ENCODE measurements at regions not wholly inside any gene's neighbourhood (a gene's known extent, or its start where the extent isn't known, plus 50 kb on each side); places are given as distances from the start of the nearest gene placed in this dataset.

- DNase-seq (ENCODE audit: low spot score) = no peak
Observed at GRCh38 chr14:27091973-27092372, 494.1 kb upstream of the NOVA1 start.

DNA sequence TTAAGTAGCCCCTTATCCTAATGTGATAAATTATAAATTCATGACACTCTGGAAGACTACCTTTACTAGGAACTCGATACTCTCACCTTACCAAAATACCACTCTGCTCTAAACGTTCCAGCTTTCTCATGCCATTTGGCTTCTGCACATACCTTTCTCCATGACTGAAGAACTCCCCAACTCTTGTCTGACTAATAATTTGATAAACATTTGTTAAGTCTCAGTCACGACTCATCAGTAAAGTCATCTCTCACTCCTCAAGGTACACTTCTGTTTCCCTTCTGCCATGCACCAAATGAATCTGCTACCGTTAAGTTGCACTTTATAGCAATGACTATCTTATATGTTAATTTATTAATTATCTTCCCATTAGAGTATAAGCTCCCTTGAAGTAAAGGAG lies 498.3 kb upstream of the NOVA1 start:
- no peak for DNase-seq (ENCODE audit: low spot score)

GRCh38 chr14:27098451-27098850 lies 500.6 kb upstream of the NOVA1 start:
- no peak for DNase-seq (ENCODE audit: low spot score)

GRCh38 chr14:27114180-27114579 lies 516.3 kb upstream of the NOVA1 start:
- no peak for DNase-seq (ENCODE audit: low spot score)

- no peak for DNase-seq (ENCODE audit: low spot score)
Observed at GRCh38 chr14:27123162-27123561, 525.3 kb upstream of the NOVA1 start.

- DNase-seq (ENCODE audit: low spot score) = no peak
Observed at GRCh38 chr14:27127838-27128237, 530.0 kb upstream of the NOVA1 start.

- DNase-seq (ENCODE audit: low spot score) = no peak
Observed at GRCh38 chr14:27134200-27134599, 536.4 kb upstream of the NOVA1 start.

GRCh38 chr14:27145170-27145569 lies 547.3 kb upstream of the NOVA1 start:
- DNase-seq (ENCODE audit: low spot score) = no peak

DNA sequence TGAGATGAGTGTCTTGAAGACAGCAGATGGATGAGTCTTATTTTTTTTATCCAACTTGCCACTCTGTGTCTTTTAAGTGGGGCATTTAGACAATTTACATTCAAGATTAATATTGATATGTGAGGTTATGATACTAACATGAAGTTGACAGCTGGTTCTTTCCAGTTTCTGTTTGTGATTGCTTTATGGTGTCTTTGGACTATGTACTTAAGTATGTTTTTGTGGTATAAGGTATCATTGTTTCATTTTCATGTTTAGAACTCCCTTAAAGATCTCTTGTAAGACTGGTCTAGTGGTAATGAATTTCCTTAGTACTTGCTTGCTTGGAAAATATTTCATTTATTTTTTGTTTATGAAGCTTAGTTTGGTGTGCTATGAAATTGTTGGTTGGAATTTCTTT lies 550.3 kb upstream of the NOVA1 start:
- DNase-seq (ENCODE audit: low spot score) = no peak

DNA sequence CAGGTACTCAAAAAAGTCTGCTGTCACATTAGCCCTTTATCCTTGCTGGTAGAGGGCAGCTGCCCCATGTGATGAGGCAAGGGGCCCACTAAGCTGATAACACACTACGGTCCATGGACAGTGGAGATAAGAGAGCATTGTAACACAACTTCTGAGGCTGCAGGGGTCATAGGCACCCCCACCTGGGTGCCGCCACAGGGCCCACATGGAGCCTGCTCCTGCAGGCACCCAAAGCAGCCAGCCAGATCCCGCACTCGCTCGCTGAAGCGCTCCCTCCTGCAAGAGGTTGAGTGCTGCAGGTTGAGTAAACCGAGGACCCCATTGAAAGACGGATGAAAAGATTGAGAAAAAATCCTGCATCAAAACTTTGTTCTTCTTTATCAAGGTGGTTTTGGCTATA lies 566.3 kb upstream of the NOVA1 start:
- DNase-seq (ENCODE audit: low spot score) = no peak

- no peak for DNase-seq (ENCODE audit: low spot score)
Observed at GRCh38 chr14:27175489-27175888, 577.7 kb upstream of the NOVA1 start.

- no peak for DNase-seq (ENCODE audit: low spot score)
Observed at GRCh38 chr14:27181333-27181732, 583.5 kb upstream of the NOVA1 start.

DNA sequence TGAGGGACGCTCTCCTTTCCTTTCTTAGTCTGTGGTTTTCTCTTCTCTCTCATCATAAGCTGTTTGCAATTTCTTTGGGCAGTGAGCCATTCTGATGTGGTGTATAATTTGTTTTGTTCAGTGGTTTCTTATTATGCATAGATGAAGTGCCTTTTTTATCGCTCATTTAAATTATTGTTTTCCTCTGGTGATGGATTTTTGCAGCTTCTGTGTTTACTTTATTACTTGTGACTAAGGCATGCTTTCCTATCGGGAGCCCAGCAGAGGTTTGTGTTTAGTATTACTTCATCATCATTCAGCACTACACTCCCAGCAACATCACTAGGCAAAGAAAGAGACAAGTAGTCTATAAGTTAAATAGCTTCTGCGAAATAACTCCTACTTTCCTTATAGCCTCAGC lies 586.6 kb upstream of the NOVA1 start:
- no peak for DNase-seq (ENCODE audit: low spot score)

DNA sequence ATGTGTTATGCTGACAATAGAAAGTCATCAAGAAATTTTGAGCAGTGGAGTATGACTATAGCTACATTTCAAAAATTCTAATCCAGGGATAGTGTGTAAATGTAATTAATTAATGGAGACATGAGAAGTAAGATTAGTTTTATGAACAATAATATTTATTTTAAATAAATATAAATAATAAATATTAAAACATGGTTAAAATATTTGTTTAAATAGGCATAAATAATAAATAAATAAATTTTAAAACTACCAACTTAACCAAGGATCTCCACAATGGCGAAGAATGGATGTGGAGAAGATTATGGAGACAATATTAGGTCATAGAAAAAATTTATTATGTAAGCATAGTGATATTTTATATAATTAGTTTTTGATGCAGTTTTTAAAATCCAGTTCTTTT lies 588.2 kb upstream of the NOVA1 start:
- DNase-seq (ENCODE audit: low spot score) = no peak

DNA sequence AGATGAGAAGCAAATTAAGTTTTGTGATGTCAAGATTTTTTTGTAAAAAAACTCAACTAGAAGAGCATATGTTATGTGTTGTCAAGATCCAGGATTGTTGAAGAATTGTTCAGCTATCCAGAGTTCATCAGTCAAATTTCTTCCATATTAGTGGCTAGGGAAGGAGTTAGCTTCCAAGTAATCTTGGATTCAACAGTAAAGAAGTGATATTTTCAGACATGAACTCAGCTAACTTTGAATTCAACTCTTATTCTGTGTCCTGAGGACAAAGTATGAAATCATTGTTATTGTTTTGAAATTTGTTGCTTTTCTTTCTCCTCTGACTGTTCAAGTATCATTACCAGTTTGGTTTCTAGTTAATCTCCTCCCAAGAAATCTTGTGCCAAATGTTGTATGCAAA lies 589.3 kb upstream of the NOVA1 start:
- DNase-seq (ENCODE audit: low spot score) = no peak

DNA sequence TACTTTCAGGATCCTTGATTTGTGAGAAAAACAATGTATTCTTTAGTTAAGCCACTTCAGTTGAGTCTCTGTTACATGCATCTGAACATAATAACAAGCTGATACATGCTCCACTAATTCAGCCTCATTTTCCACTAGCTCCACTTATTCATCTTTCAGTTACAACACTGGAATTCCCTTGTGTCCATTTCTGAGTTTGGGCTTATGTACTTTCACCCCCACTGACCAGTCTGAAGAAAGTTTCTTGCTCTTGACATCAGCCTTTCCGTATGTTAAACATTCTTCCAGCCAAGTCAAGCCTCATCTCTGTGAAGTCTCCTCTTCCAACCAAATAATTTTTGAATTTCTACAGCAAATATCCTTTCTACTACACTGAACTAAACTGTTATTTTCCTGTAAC lies 592.5 kb upstream of the NOVA1 start:
- DNase-seq (ENCODE audit: low spot score) = no peak

- no peak for DNase-seq (ENCODE audit: low spot score)
Observed at GRCh38 chr14:27199272-27199671, 601.4 kb upstream of the NOVA1 start.

- no peak for DNase-seq (ENCODE audit: low spot score)
Observed at GRCh38 chr14:27205036-27205435, 607.2 kb upstream of the NOVA1 start.

DNA sequence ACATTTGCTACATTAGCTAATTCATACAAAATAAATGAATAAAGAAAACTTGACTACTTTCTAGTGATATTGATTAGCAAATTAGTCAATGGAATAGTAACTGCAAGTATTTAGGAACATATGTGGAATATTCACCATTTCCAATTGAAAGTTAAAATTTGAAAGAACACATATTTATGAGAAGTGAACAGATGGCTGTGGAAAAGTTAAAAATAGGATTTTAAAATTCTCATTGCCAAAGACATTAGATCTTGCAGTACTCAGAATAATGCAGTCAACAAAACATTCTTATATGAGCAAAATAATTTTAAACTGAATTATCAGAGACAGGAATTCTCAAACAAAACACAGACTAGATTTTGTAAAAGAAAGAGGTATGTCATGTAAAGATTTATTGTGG lies 613.9 kb upstream of the NOVA1 start:
- no peak for DNase-seq (ENCODE audit: low spot score)

DNA sequence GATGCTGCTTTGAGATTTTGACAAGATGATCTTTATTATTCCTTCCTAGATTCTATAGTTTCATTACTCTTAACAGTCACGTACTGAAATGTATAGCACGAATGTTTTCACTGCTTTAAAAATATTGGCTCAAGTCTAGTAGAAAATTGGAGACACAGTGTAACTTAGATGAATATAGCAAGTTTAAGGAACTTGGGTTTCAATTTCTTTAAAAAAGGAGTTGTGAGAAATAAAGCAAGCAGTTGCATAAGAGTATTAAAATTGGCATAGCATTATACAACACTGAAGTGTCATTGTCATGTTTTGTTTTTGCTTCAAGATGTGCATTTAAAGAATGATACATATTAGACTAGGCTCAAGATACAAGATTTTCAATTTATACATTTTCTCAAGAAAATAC lies 624.8 kb upstream of the NOVA1 start:
- no peak for DNase-seq (ENCODE audit: low spot score)

- DNase-seq (ENCODE audit: low spot score) = no peak
Observed at GRCh38 chr14:27223906-27224305, 626.1 kb upstream of the NOVA1 start.

DNA sequence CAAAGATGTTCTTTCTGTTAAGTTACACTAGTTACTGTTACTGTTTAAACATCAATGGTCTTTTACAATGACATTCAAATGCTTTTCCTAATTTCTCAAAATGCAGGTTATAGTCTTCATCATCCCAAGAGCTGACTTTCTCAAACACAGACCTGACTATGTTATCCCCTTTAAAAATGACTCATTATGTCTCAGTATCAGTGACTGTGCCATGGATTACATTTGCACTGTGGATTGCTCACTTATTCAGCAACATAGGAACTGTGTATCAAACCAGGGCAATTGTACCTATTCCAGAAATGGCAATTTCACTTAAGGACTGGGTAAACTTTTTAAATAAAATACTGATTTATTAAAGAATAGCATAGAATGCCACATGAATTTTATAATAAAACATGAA lies 630.2 kb upstream of the NOVA1 start:
- no peak for DNase-seq (ENCODE audit: low spot score)

- no peak for DNase-seq (ENCODE audit: low spot score)
Observed at GRCh38 chr14:27234331-27234730, 636.5 kb upstream of the NOVA1 start.

DNA sequence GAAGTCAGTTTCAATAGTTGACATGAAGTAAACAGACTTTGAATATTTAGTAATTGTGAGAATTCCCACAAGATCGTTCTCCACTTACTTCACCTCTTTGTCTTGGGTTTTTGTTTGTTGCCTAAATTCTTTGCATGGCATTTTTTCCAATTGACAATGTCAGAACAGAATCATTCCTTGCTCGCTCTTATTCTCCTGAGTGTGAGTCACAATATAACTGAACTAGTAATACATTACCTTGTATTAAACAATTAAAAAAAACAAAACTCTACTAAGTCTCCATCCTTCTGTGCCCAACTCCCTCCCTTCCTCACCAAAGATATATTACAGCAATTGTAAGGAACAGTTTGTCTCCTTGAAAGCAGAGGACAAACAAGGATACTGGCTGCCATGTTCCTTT lies 638.8 kb upstream of the NOVA1 start:
- DNase-seq (ENCODE audit: low spot score) = no peak

DNA sequence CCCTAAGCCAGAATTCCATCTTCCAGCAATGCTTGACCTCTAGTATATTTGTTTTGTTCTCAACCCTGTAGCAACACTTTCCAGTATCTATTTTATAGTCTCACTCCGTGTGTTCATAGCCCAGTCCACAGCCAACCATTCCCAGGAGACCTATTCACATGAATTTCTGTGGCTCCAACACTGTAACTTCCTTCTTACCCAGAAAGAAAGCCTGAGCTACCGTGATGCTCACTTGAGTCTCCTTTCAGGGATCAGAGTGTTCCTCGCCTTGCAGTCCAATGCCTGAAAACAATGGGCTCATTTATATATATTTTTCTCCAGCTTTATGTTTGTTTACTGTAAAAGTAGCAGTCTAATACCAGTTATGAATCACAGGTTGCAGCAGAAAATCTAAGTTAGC lies 645.0 kb upstream of the NOVA1 start:
- DNase-seq (ENCODE audit: low spot score) = peak; percentile 13
